Kidney epithelial cell (primary cell): ENCODE measurements at regions not wholly inside any gene's neighbourhood (a gene's known extent, or its start where the extent isn't known, plus 50 kb on each side); places are given as distances from the start of the nearest gene placed in this dataset.

Experiments
- DNase-seq: peaks from one replicate; pipeline ENCODE4 v3.0.0-alpha.2; 2010; ENCODE audit warnings: low read depth
- H3K27me3 ChIP-seq: 2 replicates; pipeline ENCODE4 v1.6.0; 2011; ENCODE audit warnings: low read length; ENCODE audit not compliant: control insufficient read depth, insufficient read depth
- H3K36me3 ChIP-seq: 2 replicates; pipeline ENCODE4 v1.5.1; 2011; ENCODE audit warnings: low read length; ENCODE audit not compliant: control insufficient read depth, insufficient read depth
- H3K4me3 ChIP-seq: 2 replicates; pipeline ENCODE4 v1.5.1; 2011; ENCODE audit warnings: low read depth, mild to moderate bottlenecking, control low read depth, low read length
- CTCF ChIP-seq: IDR thresholded peaks from 2 replicates; pipeline ENCODE4 v1.5.1; 2011; ENCODE audit warnings: mild to moderate bottlenecking, moderate library complexity, low read length, control low read depth, inconsistent platforms; ENCODE audit not compliant: insufficient read depth, poor library complexity, severe bottlenecking

GRCh38 chr7:26614503-26614902 is 249.9 kb downstream of the SKAP2 start:
- H3K27me3 ChIP-seq: peaks cover 8% of the 10 kb centered on the region
- no peak overlapping the region for H3K4me3 ChIP-seq
- DNase-seq: no peak
- no peak for TF ChIP-seq CTCF
- H3K36me3 ChIP-seq: no peaks in the 10 kb centered on the region

- no peaks in the 10 kb centered on the region for H3K36me3 ChIP-seq
- H3K4me3 ChIP-seq: no peak overlapping the region
- peaks cover 2% of the 10 kb centered on the region for H3K27me3 ChIP-seq
- TF ChIP-seq CTCF: no peak
- DNase-seq: no peak
These were observed 248.2 kb downstream of the SKAP2 start for GRCh38 chr7:26616235-26616634.

GRCh38 chr7:26617066-26617465 is 247.3 kb downstream of the SKAP2 start:
- TF ChIP-seq CTCF: no peak
- Histone ChIP-seq H3K27me3 (no peaks in the 10 kb centered on the region), H3K4me3 (no peak overlapping the region), H3K36me3 (no peaks in the 10 kb centered on the region)
- no peak for DNase-seq
